Activated B cell treated with CpG ODN at 0.5 μM for 24 hours (primary cell): ENCODE measurements at regions not wholly inside any gene's neighbourhood (a gene's known extent, or its start where the extent isn't known, plus 50 kb on each side); places are given as distances from the start of the nearest gene placed in this dataset.

Experiments
- ATAC-seq: fragments of 200-7000 bp; cut with Tn5 transposase; one replicate; pipeline ENCODE4 v1.10.0; 2021; ENCODE audit warnings: low read depth, mild to moderate bottlenecking, moderate library complexity
- CTCF ChIA-PET: fragments of 350-600 bp; sonication (Branson Sonifier 250); formaldehyde crosslinking; loops from one replicate; lab custom pipeline; 2021; ENCODE audit warnings: antibody characterized with exemption; lab: Charles Lee
- POLR2A ChIA-PET: fragments of 350-600 bp; sonication (Branson Sonifier 250); formaldehyde crosslinking; loops from one replicate; lab custom pipeline; 2021; ENCODE audit warnings: antibody characterized with exemption; lab: Charles Lee
- DNase-seq: peaks from one replicate; pipeline ENCODE4 v3.0.0; 2022
- H3K27ac Mint-ChIP-seq: one replicate; pipeline ENCODE4 v1.8.0; 2020; ENCODE audit warnings: mixed read lengths
- H3K27me3 Mint-ChIP-seq: one replicate; pipeline ENCODE4 v1.8.0; 2021; ENCODE audit warnings: mixed read lengths
- H3K36me3 Mint-ChIP-seq: one replicate; pipeline ENCODE4 v1.8.0; 2021; ENCODE audit warnings: low read depth, mixed read lengths
- H3K4me1 Mint-ChIP-seq: one replicate; pipeline ENCODE4 v1.8.0; 2021; ENCODE audit warnings: mixed read lengths
- H3K4me3 Mint-ChIP-seq: one replicate; pipeline ENCODE4 v1.8.0; 2020; ENCODE audit warnings: mild to moderate bottlenecking, mixed read lengths
- H3K9me3 Mint-ChIP-seq: one replicate; pipeline ENCODE4 v1.8.0; 2020; ENCODE audit warnings: mixed read lengths
- intact Hi-C: fragments of 100-400 bp; cut with micrococcal nuclease; formaldehyde crosslinking; loops from one replicate; pipeline ENCODE4 v1.15.1; 2024
- TF ChIP-seq, protein P1 (sequence below): fragments of 200-600 bp; IDR thresholded peaks from one replicate; pipeline ENCODE4 v1.8.0; 2022; ENCODE audit warnings: antibody characterized with exemption, mild to moderate bottlenecking

- ChIA-PET CTCF (no interaction called here), POLR2A (no interaction called here)
- Mint-ChIP-seq H3K36me3 (no peaks in the 10 kb centered on the region), H3K4me1 (no peaks in the 10 kb centered on the region), H3K27me3 (peaks cover 4% of the 10 kb centered on the region), H3K9me3 (peaks cover 6% of the 10 kb centered on the region), H3K4me3 (no peak overlapping the region), H3K27ac (no peak overlapping the region)
- TF ChIP-seq, protein P1, sequence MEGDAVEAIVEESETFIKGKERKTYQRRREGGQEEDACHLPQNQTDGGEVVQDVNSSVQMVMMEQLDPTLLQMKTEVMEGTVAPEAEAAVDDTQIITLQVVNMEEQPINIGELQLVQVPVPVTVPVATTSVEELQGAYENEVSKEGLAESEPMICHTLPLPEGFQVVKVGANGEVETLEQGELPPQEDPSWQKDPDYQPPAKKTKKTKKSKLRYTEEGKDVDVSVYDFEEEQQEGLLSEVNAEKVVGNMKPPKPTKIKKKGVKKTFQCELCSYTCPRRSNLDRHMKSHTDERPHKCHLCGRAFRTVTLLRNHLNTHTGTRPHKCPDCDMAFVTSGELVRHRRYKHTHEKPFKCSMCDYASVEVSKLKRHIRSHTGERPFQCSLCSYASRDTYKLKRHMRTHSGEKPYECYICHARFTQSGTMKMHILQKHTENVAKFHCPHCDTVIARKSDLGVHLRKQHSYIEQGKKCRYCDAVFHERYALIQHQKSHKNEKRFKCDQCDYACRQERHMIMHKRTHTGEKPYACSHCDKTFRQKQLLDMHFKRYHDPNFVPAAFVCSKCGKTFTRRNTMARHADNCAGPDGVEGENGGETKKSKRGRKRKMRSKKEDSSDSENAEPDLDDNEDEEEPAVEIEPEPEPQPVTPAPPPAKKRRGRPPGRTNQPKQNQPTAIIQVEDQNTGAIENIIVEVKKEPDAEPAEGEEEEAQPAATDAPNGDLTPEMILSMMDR = no peak
- intact Hi-C loops = no loop called here
- DNase-seq = no peak
- ATAC-seq = no peak
Observed at GRCh38 chr16:9441012-9441411, 349.6 kb downstream of the HAPSTR1 start.

DNA sequence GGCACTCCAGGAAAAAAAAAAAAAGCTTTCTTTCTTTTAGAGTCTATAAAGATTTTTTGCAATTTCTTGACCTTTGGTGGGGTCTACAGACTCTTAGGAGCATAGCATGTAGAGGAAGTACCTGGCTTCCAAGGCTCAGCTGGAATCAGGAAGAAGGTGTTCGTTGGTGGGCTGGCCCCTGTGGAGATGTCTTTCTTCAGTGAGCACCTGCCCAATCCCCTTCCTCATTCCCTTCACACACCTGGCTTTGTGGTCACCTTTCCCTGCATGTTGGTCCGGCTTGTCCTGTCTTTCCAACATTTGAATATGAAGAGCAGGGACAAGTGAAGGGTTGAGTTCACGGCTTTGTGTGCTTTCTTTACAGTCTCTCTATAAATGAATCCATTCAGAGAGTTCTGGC is 352.4 kb downstream of the HAPSTR1 start:
- Mint-ChIP-seq H3K4me1 (no peaks in the 10 kb centered on the region), H3K27me3 (peaks cover 7% of the 10 kb centered on the region), H3K4me3 (no peak overlapping the region), H3K36me3 (no peaks in the 10 kb centered on the region), H3K9me3 (peaks cover 5% of the 10 kb centered on the region), H3K27ac (no peak overlapping the region)
- POLR2A ChIA-PET = no interaction called here
- DNase-seq (no peak), ATAC-seq (no peak)
- intact Hi-C loops = no loop called here
- CTCF ChIA-PET = interaction anchor here (0.7 kb wide), 1 partner anchor 19 kb away, joined by 3 read pairs; no protein-coding TSS in a partner anchor
- TF ChIP-seq, protein P1 = no peak

GRCh38 chr16:9446471-9447194 is 355.2 kb downstream of the HAPSTR1 start:
- ATAC-seq (no peak), DNase-seq (no peak)
- Mint-ChIP-seq H3K4me3 (no peak overlapping the region), H3K9me3 (peaks cover 17% of the 10 kb centered on the region), H3K27ac (no peak overlapping the region), H3K27me3 (peaks cover 7% of the 10 kb centered on the region), H3K4me1 (no peaks in the 10 kb centered on the region), H3K36me3 (no peaks in the 10 kb centered on the region)
- TF ChIP-seq, protein P1 = no peak
- intact Hi-C loops = no loop called here
- POLR2A ChIA-PET = no interaction called here
- CTCF ChIA-PET = no interaction called here

- DNase-seq (no peak), ATAC-seq (no peak)
- Mint-ChIP-seq H3K9me3 (peaks cover 17% of the 10 kb centered on the region), H3K36me3 (no peaks in the 10 kb centered on the region), H3K27ac (no peak overlapping the region), H3K4me3 (no peak overlapping the region), H3K27me3 (peaks cover 7% of the 10 kb centered on the region), H3K4me1 (no peaks in the 10 kb centered on the region)
- TF ChIP-seq, protein P1 = no peak
- intact Hi-C loops = no loop called here
- ChIA-PET CTCF (no interaction called here), POLR2A (no interaction called here)
Observed at GRCh38 chr16:9447195-9447551, 355.7 kb downstream of the HAPSTR1 start.

- Mint-ChIP-seq H3K4me1 (no peaks in the 10 kb centered on the region), H3K36me3 (no peaks in the 10 kb centered on the region), H3K9me3 (peaks cover 17% of the 10 kb centered on the region), H3K27me3 (peaks cover 7% of the 10 kb centered on the region), H3K4me3 (no peak overlapping the region), H3K27ac (no peak overlapping the region)
- DNase-seq = no peak
- TF ChIP-seq, protein P1 = no peak
- CTCF ChIA-PET = no interaction called here
- intact Hi-C loops = no loop called here
- POLR2A ChIA-PET = no interaction called here
- ATAC-seq = no peak
Observed at GRCh38 chr16:9447699-9448098, 356.3 kb downstream of the HAPSTR1 start.
